H1 (cell line): ENCODE measurements at regions not wholly inside any gene's neighbourhood (a gene's known extent, or its start where the extent isn't known, plus 50 kb on each side); places are given as distances from the start of the nearest gene placed in this dataset.

Experiments
- CTCF ChIA-PET: fragments of 300-600 bp; sonication (Branson Sonifier 250); formaldehyde crosslinking; loops from one replicate; lab custom pipeline; 2021; ENCODE audit not compliant: partially characterized antibody; lab: Charles Lee
- POLR2A ChIA-PET: fragments of 300-600 bp; sonication (Branson Sonifier 250); formaldehyde crosslinking; loops from one replicate; lab custom pipeline; 2021; ENCODE audit warnings: inconsistent platforms; ENCODE audit not compliant: partially characterized antibody; lab: Charles Lee
- DNase-seq, 2 experiments: peaks; one replicate each; pipeline versions ENCODE4 v3.0.0 to v3.0.0-alpha.2; 2010 to 2022; ENCODE audit warnings: low spot score in 2 of 2, low read depth in 1 of 2, mixed read lengths in 1 of 2
- FAIRE-seq: peaks from 2 replicates; lab custom pipeline; 2011; peaks lifted over from hg19 to GRCh38; lab: Jason Lieb, UNC
- H2AFZ ChIP-seq: 2 replicates; pipeline ENCODE4 v1.8.1; 2012; ENCODE audit warnings: low read length, inconsistent platforms
- H2AK5ac ChIP-seq: 2 replicates; pipeline ENCODE4 v1.6.1; 2013; ENCODE audit warnings: low read depth, low read length
- H2BK120ac ChIP-seq: replicated peaks from 2 replicates; pipeline ENCODE3; 2013; ENCODE audit warnings: low read depth, low read length, inconsistent platforms
- H2BK12ac ChIP-seq: 2 replicates; pipeline ENCODE4 v1.6.1; 2013; ENCODE audit warnings: low read depth, low read length
- H2BK15ac ChIP-seq: 2 replicates; pipeline ENCODE4 v1.6.1; 2013; ENCODE audit warnings: low read length
- H2BK20ac ChIP-seq: 2 replicates; pipeline ENCODE4 v1.6.1; 2013; ENCODE audit warnings: low read length
- H2BK5ac ChIP-seq: 2 replicates; pipeline ENCODE4 v1.6.1; 2013; ENCODE audit warnings: low read depth, low read length
- H3K14ac ChIP-seq: 2 replicates; pipeline ENCODE4 v1.6.1; 2013; ENCODE audit warnings: inconsistent platforms; ENCODE audit not compliant: insufficient read length
- H3K18ac ChIP-seq: 2 replicates; pipeline ENCODE4 v1.6.1; 2013; ENCODE audit warnings: low read length; ENCODE audit errors: extremely low read depth
- H3K23ac ChIP-seq: 2 replicates; pipeline ENCODE4 v1.6.1; 2013; ENCODE audit warnings: inconsistent platforms; ENCODE audit not compliant: insufficient read length
- H3K23me2 ChIP-seq: 2 replicates; pipeline ENCODE4 v1.6.1; 2013; ENCODE audit warnings: low read depth, low read length
- H3K27ac ChIP-seq: 2 replicates; pipeline ENCODE4 v1.6.1; 2011; ENCODE audit warnings: low read depth, low read length, inconsistent platforms
- H3K27me3 ChIP-seq, 4 experiments: replicated peaks in 1 of 4; 1 replicate in 1 of 4; 2 replicates in 3 of 4; pipeline versions ENCODE4 v1.6.1 to v1.8.1; 2011 to 2013; ENCODE audit warnings: low read length in 3 of 4, mild to moderate bottlenecking in 3 of 4, inconsistent platforms in 2 of 4, mixed read lengths in 2 of 4, moderate library complexity in 1 of 4; ENCODE audit not compliant: control insufficient read depth in 3 of 4, insufficient read depth in 3 of 4; ENCODE audit errors: extremely low read depth in 1 of 4
- H3K36me3 ChIP-seq, 4 experiments: 2 replicates each; pipeline versions ENCODE4 v1.6.1 to v1.8.1; 2011 to 2013; ENCODE audit warnings: mild to moderate bottlenecking in 4 of 4, low read length in 3 of 4, moderate library complexity in 2 of 4, control low read depth in 1 of 4, inconsistent platforms in 1 of 4; ENCODE audit not compliant: insufficient read depth in 4 of 4, control insufficient read depth in 2 of 4
- H3K4ac ChIP-seq: replicated peaks from 2 replicates; pipeline ENCODE3; 2013; ENCODE audit warnings: low read length, low read depth, mixed read lengths, inconsistent platforms; ENCODE audit not compliant: insufficient read length
- H3K4me1 ChIP-seq, 4 experiments: replicated peaks in 1 of 4; 1 replicate in 1 of 4; 2 replicates in 3 of 4; pipeline versions ENCODE4 v1.6.1 to v1.8.1; 2011 to 2013; ENCODE audit warnings: low read length in 3 of 4, inconsistent platforms in 2 of 4, mixed read lengths in 1 of 4; ENCODE audit not compliant: insufficient read depth in 4 of 4, control insufficient read depth in 3 of 4
- H3K4me2 ChIP-seq, 2 experiments: 2 replicates each; pipeline versions ENCODE4 v1.6.1 to v1.8.1; 2011 to 2013; ENCODE audit warnings: low read depth in 2 of 2, low read length in 2 of 2, control low read depth in 1 of 2, inconsistent platforms in 1 of 2, mild to moderate bottlenecking in 1 of 2; ENCODE audit not compliant: insufficient read depth in 1 of 2
- H3K4me3 ChIP-seq, 4 experiments: fragments of 200-600, 300-600 bp in 1 of 4; sonication (generic), shearing (Covaris generic), sonication (Bioruptor Twin) in 1 of 4; 2 replicates each; pipeline versions ENCODE4 v1.5.1 to v1.8.1; 2011 to 2016; ENCODE audit warnings: low read length in 4 of 4, low read depth in 3 of 4, control low read depth in 2 of 4, inconsistent platforms in 2 of 4, mild to moderate bottlenecking in 2 of 4, mixed read lengths in 1 of 4, moderate library complexity in 1 of 4; ENCODE audit not compliant: insufficient read depth in 2 of 4; ENCODE audit errors: extremely low read depth in 1 of 4
- H3K56ac ChIP-seq: replicated peaks from 2 replicates; pipeline ENCODE3; 2013; ENCODE audit warnings: low read depth, mild to moderate bottlenecking, mixed read lengths, low read length, inconsistent platforms; ENCODE audit not compliant: insufficient read length
- H3K79me1 ChIP-seq: 2 replicates; pipeline ENCODE4 v1.6.1; 2013; ENCODE audit warnings: low read depth, low read length, control low read depth
- H3K79me2 ChIP-seq, 2 experiments: 2 replicates each; pipeline versions ENCODE4 v1.6.1 to v1.8.1; 2012 to 2013; ENCODE audit warnings: low read length in 2 of 2, mild to moderate bottlenecking in 2 of 2, inconsistent platforms in 1 of 2; ENCODE audit not compliant: insufficient read depth in 2 of 2, control insufficient read depth in 1 of 2
- H3K9ac ChIP-seq, 4 experiments: replicated peaks in 1 of 4; 1 replicate in 1 of 4; 2 replicates in 3 of 4; pipeline versions ENCODE4 v1.6.1 to v1.8.1; 2011 to 2013; ENCODE audit warnings: low read depth in 3 of 4, low read length in 3 of 4, control low read depth in 2 of 4, mild to moderate bottlenecking in 2 of 4, moderate library complexity in 2 of 4, inconsistent platforms in 1 of 4; ENCODE audit errors: extremely low read depth in 1 of 4
- H3K9me3 ChIP-seq, 2 experiments: 2 replicates each; pipeline versions ENCODE4 v1.6.1 to v1.8.1; 2012 to 2013; ENCODE audit warnings: mild to moderate bottlenecking in 2 of 2, moderate library complexity in 2 of 2, control low read depth in 1 of 2, inconsistent platforms in 1 of 2, low read depth in 1 of 2, low read length in 1 of 2, mixed read lengths in 1 of 2; ENCODE audit not compliant: insufficient read depth in 2 of 2
- H4K20me1 ChIP-seq, 2 experiments: replicated peaks in 1 of 2; 2 replicates each; pipeline versions ENCODE3 to v1.8.1; 2011 to 2013; ENCODE audit warnings: inconsistent platforms in 2 of 2, low read length in 2 of 2, mild to moderate bottlenecking in 1 of 2; ENCODE audit not compliant: insufficient read depth in 2 of 2, control insufficient read depth in 1 of 2
- H4K5ac ChIP-seq: 2 replicates; pipeline ENCODE4 v1.6.1; 2013; ENCODE audit warnings: low read length, low read depth, mixed read lengths, inconsistent platforms; ENCODE audit not compliant: insufficient read length
- H4K8ac ChIP-seq: 2 replicates; pipeline ENCODE4 v1.8.0; 2013; ENCODE audit warnings: mild to moderate bottlenecking, moderate library complexity, low read length, inconsistent platforms; ENCODE audit not compliant: insufficient read depth; ENCODE audit errors: extremely low read depth
- H4K91ac ChIP-seq: replicated peaks from 2 replicates; pipeline ENCODE3; 2013; ENCODE audit warnings: low read length, mixed read lengths, inconsistent platforms; ENCODE audit not compliant: insufficient read length
- BACH1 ChIP-seq: IDR thresholded peaks from 2 replicates; pipeline ENCODE4 v1.6.1; 2012; ENCODE audit warnings: low read length, improper control_type of control experiment
- CTBP2 ChIP-seq: IDR thresholded peaks from 2 replicates; pipeline ENCODE4 v1.7.0; 2011; ENCODE audit warnings: borderline replicate concordance, mild to moderate bottlenecking, moderate library complexity, mixed read lengths, low read length; ENCODE audit not compliant: insufficient read depth, insufficient read length
- EP300 ChIP-seq, 2 experiments: IDR thresholded peaks; 1 replicate in 1 of 2; 2 replicates in 1 of 2; pipeline ENCODE4 v1.6.1; 2011 to 2012; ENCODE audit warnings: low read depth in 2 of 2, low read length in 2 of 2, mild to moderate bottlenecking in 2 of 2, borderline replicate concordance in 1 of 2, inconsistent platforms in 1 of 2, moderate library complexity in 1 of 2
- EZH2 ChIP-seq: fragments of 200-600 bp; sonication (generic); IDR thresholded peaks from 2 replicates; pipeline ENCODE4 v1.7.1; 2012; ENCODE audit warnings: low read depth, mild to moderate bottlenecking, moderate library complexity, low read length, inconsistent platforms; ENCODE audit not compliant: severe bottlenecking
- GABPA ChIP-seq: IDR thresholded peaks from 2 replicates; pipeline ENCODE4 v1.6.1; 2011; ENCODE audit warnings: mild to moderate bottlenecking, low read length, moderate library complexity, borderline replicate concordance; ENCODE audit not compliant: insufficient read depth
- GTF2F1 ChIP-seq: IDR thresholded peaks from 2 replicates; pipeline ENCODE4 v1.6.1; 2012; ENCODE audit warnings: low read depth, low read length, improper control_type of control experiment, borderline replicate concordance
- JUN ChIP-seq: IDR thresholded peaks from 2 replicates; pipeline ENCODE4 v1.6.1; 2011; ENCODE audit warnings: low read depth, mild to moderate bottlenecking, improper control_type of control experiment, low read length
- KDM5A ChIP-seq: fragments of 200-600 bp; IDR thresholded peaks from 2 replicates; pipeline ENCODE4 v1.7.1; 2012; ENCODE audit warnings: mild to moderate bottlenecking, low read length, inconsistent platforms, mixed read lengths
- RBBP5 ChIP-seq: IDR thresholded peaks from 2 replicates; pipeline ENCODE4 v1.7.1; 2012; ENCODE audit warnings: low read depth, mild to moderate bottlenecking, inconsistent platforms, low read length, moderate library complexity, borderline replicate concordance
- RXRA ChIP-seq: IDR thresholded peaks from 2 replicates; pipeline ENCODE4 v1.6.1; 2011; ENCODE audit warnings: low read depth, mild to moderate bottlenecking, low read length, moderate library complexity; ENCODE audit not compliant: insufficient read depth
- SIX5 ChIP-seq: IDR thresholded peaks from 2 replicates; pipeline ENCODE4 v1.6.1; 2011; ENCODE audit warnings: mild to moderate bottlenecking, low read depth, low read length
- SP1 ChIP-seq: IDR thresholded peaks from 2 replicates; pipeline ENCODE4 v1.6.1; 2011; ENCODE audit warnings: low read depth, low read length
- SRF ChIP-seq: IDR thresholded peaks from 2 replicates; pipeline ENCODE4 v1.6.1; 2011; ENCODE audit warnings: mild to moderate bottlenecking, low read depth, low read length, moderate library complexity
- TAF7 ChIP-seq: optimal IDR thresholded peaks from 2 replicates; pipeline ENCODE3; 2011; ENCODE audit warnings: low read depth, mild to moderate bottlenecking, inconsistent platforms, low read length, moderate library complexity, borderline replicate concordance
- TEAD4 ChIP-seq: IDR thresholded peaks from 2 replicates; pipeline ENCODE4 v1.6.1; 2012; ENCODE audit warnings: low read depth, low read length, inconsistent platforms, mixed read lengths
- WGBS, 2 experiments: shearing (Covaris generic) in 1 of 2; methylation state at CpG; one replicate each; pipeline versions ENCODE4 v1.1.6 to v1.1.7; 2013 to 2015; ENCODE audit warnings: low lambda C conversion rate in 2 of 2, mixed read lengths in 2 of 2, inconsistent platforms in 1 of 2, low coverage in 1 of 2, missing lambda C conversion rate in 1 of 2; ENCODE audit not compliant: insufficient replicate concordance in 2 of 2, insufficient coverage in 1 of 2, insufficient read length in 1 of 2; ENCODE audit errors: extremely low coverage in 1 of 2, missing lambda C conversion rate in 1 of 2; 5-methylcytosine and 5-hydroxymethylcytosine counted together

DNA sequence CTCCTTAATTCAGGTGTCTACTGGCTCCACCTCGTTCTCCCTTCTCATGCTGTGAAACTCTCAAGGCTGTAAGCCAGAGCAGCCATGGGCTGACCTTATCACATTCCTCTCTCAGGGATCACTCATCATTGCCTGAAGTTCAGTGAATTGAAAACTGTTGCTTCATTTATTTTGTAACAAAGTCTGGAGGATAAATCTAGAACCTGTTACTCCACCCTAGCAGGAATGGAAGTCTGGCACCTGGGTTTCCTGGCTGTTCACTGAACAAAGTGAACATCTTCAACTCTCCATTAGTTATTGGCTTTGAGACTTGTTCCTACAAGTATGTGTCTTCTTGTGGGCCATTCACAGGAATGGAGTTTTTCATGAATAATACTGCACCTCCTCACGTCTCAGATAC lies 584.1 kb downstream of the PTPRU start:
- no peak overlapping the region for H2AFZ ChIP-seq
- FAIRE-seq (no peak), DNase-seq (peak in 1 of 2 experiments; percentile 19)
- no peaks in the 10 kb centered on the region for H3K79me1 ChIP-seq
- H3K23me2 ChIP-seq = peaks cover 5% of the 10 kb centered on the region; the same call in 1 of the 2 replicates
- H3K27me3 ChIP-seq = no peaks in the 10 kb centered on the region
- H3K4me2 ChIP-seq = no peak overlapping the region
- H3K9me3 ChIP-seq = no peaks in the 10 kb centered on the region
- H3K18ac ChIP-seq = no peak overlapping the region
- no peak overlapping the region for H3K23ac ChIP-seq
- CTCF ChIA-PET = interaction anchor here (1.0 to 1.9 kb wide), 3 partner anchors 9 to 28 kb away, joined by 3 to 6 read pairs (median 3); no protein-coding TSS in a partner anchor
- H3K4me1 ChIP-seq = peaks cover 0 to 4% (median 1%) of the 10 kb centered on the region in 4 experiments; a peak in 2 of 7 replicates
- H3K79me2 ChIP-seq = no peaks in the 10 kb centered on the region
- H3K9ac ChIP-seq = no peak overlapping the region
- no peak overlapping the region for H3K4me3 ChIP-seq
- H4K8ac ChIP-seq = no peak overlapping the region
- no peak overlapping the region for H2AK5ac ChIP-seq
- no peak overlapping the region for H2BK120ac ChIP-seq
- no peak overlapping the region for H2BK15ac ChIP-seq
- no peak for TF ChIP-seq TEAD4
- TF ChIP-seq KDM5A = no peak
- no peak for TF ChIP-seq EZH2
- TF ChIP-seq RBBP5 = no peak
- no peak for TF ChIP-seq SIX5
- no peak for TF ChIP-seq JUN
- TF ChIP-seq TAF7 = no peak
- TF ChIP-seq BACH1 = no peak
- no peak for TF ChIP-seq RXRA
- TF ChIP-seq GABPA = no peak
- no peak for TF ChIP-seq SP1
- no peak for TF ChIP-seq GTF2F1
- no peak for TF ChIP-seq SRF
- no peak for TF ChIP-seq EP300 (IDR thresholded peaks at IDR 0.05; ENCODE audit: borderline replicate concordance in 1 of 2, low read depth in 2 of 2, low read length in 2 of 2)
- TF ChIP-seq CTBP2 = no peak
- no peak overlapping the region for H4K5ac ChIP-seq
- H2BK12ac ChIP-seq = no peak overlapping the region
- H4K91ac ChIP-seq = no peak overlapping the region
- H3K4ac ChIP-seq = no peak overlapping the region
- 75% methylated on average over 2 of the region's 2 CpGs; no CpG with 5 or more reads in 1 of the 2 experiments for WGBS, 2 experiments
- H3K27ac ChIP-seq = no peak overlapping the region
- POLR2A ChIA-PET = interaction anchor here (1.0 kb wide), 1 partner anchor 15 kb away, joined by 3 read pairs; no protein-coding TSS in a partner anchor
- H3K36me3 ChIP-seq = no peaks in the 10 kb centered on the region
- H2BK5ac ChIP-seq = no peak overlapping the region
- H3K14ac ChIP-seq = no peak overlapping the region
- H3K56ac ChIP-seq = no peak overlapping the region
- H4K20me1 ChIP-seq = peaks cover 0 to 4% of the 10 kb centered on the region in 2 experiments
- H2BK20ac ChIP-seq = no peak overlapping the region
